Kidney (tissue), 13 donors: ENCODE measurements at regions not wholly inside any gene's neighbourhood (a gene's known extent, or its start where the extent isn't known, plus 50 kb on each side); places are given as distances from the start of the nearest gene placed in this dataset.

Experiments
- DNase-seq, 5 donors: peaks; one replicate each; pipeline ENCODE4 v3.0.0-alpha.2; 2013 to 2020
- FAIRE-seq: peaks from 2 replicates; lab custom pipeline; 2012; peaks lifted over from hg19 to GRCh38; lab: Jason Lieb, UNC
- H3K27ac ChIP-seq, 2 donors: one replicate each; pipeline ENCODE4 v1.7.0; 2013; ENCODE audit warnings: low read depth in 2 of 2, low read length in 2 of 2, inconsistent platforms in 1 of 2
- H3K27me3 ChIP-seq: one replicate; pipeline ENCODE4 v1.7.1; 2013; ENCODE audit warnings: low read length, inconsistent platforms; ENCODE audit not compliant: control insufficient read depth, insufficient read depth
- H3K36me3 ChIP-seq, 3 donors: one replicate each; pipeline versions ENCODE4 v1.7.0 to v1.7.1; 2013; ENCODE audit warnings: low read length in 3 of 3, control low read depth in 1 of 3, inconsistent platforms in 1 of 3; ENCODE audit not compliant: insufficient read depth in 3 of 3, control insufficient read depth in 2 of 3
- H3K4me1 ChIP-seq, 3 donors: one replicate each; pipeline versions ENCODE4 v1.7.0 to v1.7.1; 2013; ENCODE audit warnings: low read length in 3 of 3, inconsistent platforms in 1 of 3, low read depth in 1 of 3; ENCODE audit not compliant: control insufficient read depth in 2 of 3, insufficient read depth in 2 of 3
- H3K4me3 ChIP-seq, 3 donors: one replicate each; pipeline versions ENCODE4 v1.7.0 to v1.8.1; 2013; ENCODE audit warnings: low read length in 3 of 3, control low read depth in 1 of 3, inconsistent platforms in 1 of 3
- H3K9ac ChIP-seq, 3 donors: one replicate each; pipeline versions ENCODE4 v1.7.0 to v1.7.1; 2013; ENCODE audit warnings: low read length in 3 of 3, control low read depth in 1 of 3, inconsistent platforms in 1 of 3
- H3K9me3 ChIP-seq, 3 donors: one replicate each; pipeline versions ENCODE4 v1.7.0 to v1.7.1; 2013; ENCODE audit warnings: low read length in 3 of 3, control low read depth in 1 of 3, inconsistent platforms in 1 of 3; ENCODE audit not compliant: control insufficient read depth in 2 of 3, insufficient read depth in 1 of 3
- CTCF ChIP-seq: IDR thresholded peaks from 3 replicates; pipeline ENCODE4 v1.5.1; 2012; ENCODE audit warnings: mild to moderate bottlenecking, moderate library complexity, borderline replicate concordance; ENCODE audit not compliant: insufficient read depth; ENCODE audit errors: extremely low read depth
- intact Hi-C: fragments of 100-400 bp; cut with DNase I; formaldehyde crosslinking; loops from one replicate; pipeline ENCODE4 v1.11.1; 2022
- donor health status: control.
- donor health status: control.
- donor health status: control.
- donor health status: control.
- donor health status: control.
- donor health status: DM: yes; HTN: yes; CAD: no.
- donor health status: Normal renal cell carcinoma (clear cell type).

DNA sequence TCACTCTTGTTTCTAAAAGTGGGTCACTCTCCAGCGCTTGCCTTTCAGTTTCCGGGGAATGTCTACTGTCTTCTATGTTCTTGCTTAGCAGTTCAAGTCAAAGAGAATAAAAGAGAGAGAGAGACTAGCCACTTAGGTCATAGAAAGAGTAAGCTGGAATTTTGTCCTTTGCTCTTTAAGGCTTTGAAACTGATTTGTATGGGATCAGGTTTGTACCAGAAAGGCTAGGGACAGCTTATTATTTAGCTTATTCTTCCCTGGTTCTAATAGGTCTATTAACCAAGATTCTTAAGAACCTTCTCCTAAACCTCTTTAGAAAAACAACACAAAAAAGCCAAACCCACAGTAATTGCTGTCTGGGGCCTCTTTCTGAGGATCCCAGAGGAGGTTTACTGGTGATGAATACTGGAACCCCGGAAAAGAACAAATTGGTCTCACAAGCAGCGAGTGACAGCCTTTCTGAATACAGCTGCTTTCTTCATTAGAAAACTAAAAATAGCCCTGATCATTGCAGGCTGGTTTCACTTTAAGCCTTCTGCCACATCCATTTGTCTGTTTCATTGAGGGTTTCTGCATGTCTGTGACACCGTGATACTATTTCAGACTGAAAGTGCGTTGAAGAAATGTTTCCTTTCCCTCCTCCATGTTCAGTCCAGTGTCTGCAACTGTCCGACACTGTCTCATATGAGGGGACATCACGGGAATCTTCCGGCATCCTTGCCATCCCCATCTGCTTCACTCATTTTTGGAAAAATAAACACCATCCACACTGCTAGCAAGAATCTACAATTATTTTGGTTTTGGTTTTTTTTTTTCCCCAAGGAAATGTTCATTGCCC is 75.1 kb upstream of the ATXN1 start:
- DNase-seq (peak in 1 of 5 donors; percentile 52), FAIRE-seq (no peak)
- Histone ChIP-seq H3K9ac (no peak overlapping the region), H3K27me3 (no peaks in the 10 kb centered on the region), H3K9me3 (no peaks in the 10 kb centered on the region), H3K36me3 (no peaks in the 10 kb centered on the region), H3K4me3 (peak overlapping the region in 2 of 3 donors; percentile 3 to 11), H3K4me1 (peaks cover 0 to 2% (median 0%) of the 10 kb centered on the region in 3 donors), H3K27ac (no peak overlapping the region)
- no peak for TF ChIP-seq CTCF
- intact Hi-C loops, result no loop called here

DNA sequence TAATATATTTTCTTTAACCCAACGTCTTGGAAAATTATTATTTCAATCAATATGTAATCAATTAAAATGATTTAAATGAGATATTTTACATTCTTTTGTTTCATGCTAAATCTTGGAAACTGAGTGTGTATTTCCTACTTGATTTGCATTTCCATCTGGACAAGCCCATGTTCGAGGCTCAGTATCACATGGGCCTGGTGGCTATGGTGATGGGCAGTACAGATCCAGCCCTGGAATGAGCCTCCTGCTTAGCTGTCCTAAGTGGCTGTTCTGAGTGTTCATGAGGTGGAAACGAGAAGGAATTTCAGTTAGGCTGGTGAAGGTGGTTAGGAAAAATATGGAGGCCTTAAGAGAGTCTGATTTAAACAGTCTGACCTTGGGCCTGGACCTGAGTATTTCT is 73.0 kb upstream of the ATXN1 start:
- peaks cover 0 to 2% (median 0%) of the 10 kb centered on the region in 3 donors for H3K4me1 ChIP-seq
- FAIRE-seq, result no peak
- TF ChIP-seq CTCF, result no peak

DNA sequence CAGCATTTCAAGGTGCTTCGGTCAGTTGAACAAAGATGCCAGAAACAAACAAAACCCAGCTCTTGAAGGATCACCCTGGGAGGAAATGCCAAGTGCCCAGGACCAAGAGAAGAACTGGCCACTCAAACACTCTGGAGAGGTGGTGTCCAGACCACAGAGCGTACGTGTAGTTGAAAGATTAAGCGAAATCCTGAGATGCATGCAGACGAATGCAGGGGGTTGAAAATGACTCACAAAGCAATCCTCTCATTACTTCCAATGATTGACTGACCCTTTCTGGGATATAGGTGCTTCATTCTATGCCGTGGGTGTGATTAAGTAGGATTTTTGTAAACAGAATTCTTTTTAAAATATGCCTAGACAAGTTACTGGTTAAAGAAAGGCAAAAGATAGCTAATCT is 71.5 kb upstream of the ATXN1 start:
- H3K9ac ChIP-seq, result no peak overlapping the region
- intact Hi-C loops, result no loop called here
- H3K4me3 ChIP-seq, result no peak overlapping the region
- H3K9me3 ChIP-seq, result no peaks in the 10 kb centered on the region
- H3K4me1 ChIP-seq, result peaks cover 0 to 2% (median 0%) of the 10 kb centered on the region in 3 donors
- no peaks in the 10 kb centered on the region for H3K36me3 ChIP-seq
- no peak for FAIRE-seq
- TF ChIP-seq CTCF, result no peak
- no peak for DNase-seq
- no peaks in the 10 kb centered on the region for H3K27me3 ChIP-seq
- H3K27ac ChIP-seq, result no peak overlapping the region

More for the DNA sequence above, 73.0 kb upstream of the ATXN1 start:
- H3K36me3 ChIP-seq, result no peaks in the 10 kb centered on the region
- H3K27ac ChIP-seq, result no peak overlapping the region
- H3K9me3 ChIP-seq, result no peaks in the 10 kb centered on the region
- H3K4me3 ChIP-seq, result no peak overlapping the region
- H3K9ac ChIP-seq, result no peak overlapping the region
- DNase-seq, result no peak
- intact Hi-C loops, result no loop called here
- no peaks in the 10 kb centered on the region for H3K27me3 ChIP-seq
